ENCODE measurements at regions not wholly inside any gene's neighbourhood (a gene's known extent, or its start where the extent isn't known, plus 50 kb on each side); places are given as distances from the start of the nearest gene placed in this dataset.

- Histone ChIP-seq H3K9me1 (replicated peaks; ENCODE audit: control insufficient read depth, extremely low read depth, insufficient read depth, low read length) (no peaks in the 10 kb centered on the region), H3K4me2 (ENCODE audit: insufficient read depth, low read length) (no peak overlapping the region), H3K4me3 (replicated peaks in 1 of 3; ENCODE audit: insufficient read depth in 1 of 3, low read depth in 1 of 3, low read length in 3 of 3) (no peak overlapping the region), H3K4me1 (ENCODE audit: control insufficient read depth, extremely low read depth, insufficient read depth, low read length) (no peaks in the 10 kb centered on the region), H4K20me1 (replicated peaks; ENCODE audit: control insufficient read depth, extremely low read depth, insufficient read depth, low read length) (no peaks in the 10 kb centered on the region), H3K9ac (replicated peaks; ENCODE audit: extremely low read depth, insufficient read depth, low read length) (no peak overlapping the region), H3K27me3 (ENCODE audit: control insufficient read depth in 2 of 2, insufficient read depth in 2 of 2, low read length in 2 of 2) (no peaks in the 10 kb centered on the region), H3K36me3 (ENCODE audit: control insufficient read depth in 2 of 2, extremely low read depth in 1 of 2, insufficient read depth in 2 of 2, low read length in 2 of 2) (no peaks in the 10 kb centered on the region), H2AFZ (ENCODE audit: low read depth, low read length) (no peak overlapping the region), H3K9me3 (replicated peaks; ENCODE audit: control insufficient read depth, insufficient read depth, low read length) (no peaks in the 10 kb centered on the region), H3K27ac (ENCODE audit: insufficient read depth, low read depth, low read length) (no peak overlapping the region), H3K79me2 (ENCODE audit: control insufficient read depth, insufficient read depth, low read length) (no peaks in the 10 kb centered on the region)
- no peak for TF ChIP-seq CTCF (IDR thresholded peaks at IDR 0.05; ENCODE audit: extremely low read depth in 1 of 2, insufficient read depth in 1 of 2, low read depth in 1 of 2, low read length in 2 of 2)
- no peak for TF ChIP-seq MAX (IDR thresholded peaks at IDR 0.05; ENCODE audit: insufficient read depth, insufficient read length)
- TF ChIP-seq MYC (IDR thresholded peaks at IDR 0.05; ENCODE audit: low read depth, low read length), result no peak
- TF ChIP-seq FOS (IDR thresholded peaks at IDR 0.05; ENCODE audit: borderline replicate concordance, insufficient read depth, low read length), result no peak
- FAIRE-seq (no peak), DNase-seq (ENCODE audit: low read depth, low spot score) (no peak)
- BruUV-seq (replicated peaks), result no TSS peak
- CTCF ChIA-PET, result interaction anchor here (1.5 kb wide), 1 partner anchor 11 kb away, joined by 4 read pairs; no protein-coding TSS in a partner anchor
- intact Hi-C loops (cut with micrococcal nuclease) (no loop called here), dilution Hi-C loops (cut with MboI; ENCODE audit: extremely low pct_ligation_motif_present, low sequenced_read_pairs) (no loop called here)
- POLR2A ChIA-PET, result no interaction called here
Measured at GRCh38 chr3:124438813-124439212, 291.4 kb upstream of the UMPS start.

- H3K9ac ChIP-seq (replicated peaks; ENCODE audit: extremely low read depth, insufficient read depth, low read length), result no peak overlapping the region
- no peaks in the 10 kb centered on the region for H3K4me1 ChIP-seq (ENCODE audit: control insufficient read depth, extremely low read depth, insufficient read depth, low read length)
- no peaks in the 10 kb centered on the region for H3K79me2 ChIP-seq (ENCODE audit: control insufficient read depth, insufficient read depth, low read length)
- dilution Hi-C loops (cut with MboI; ENCODE audit: extremely low pct_ligation_motif_present, low sequenced_read_pairs) (no loop called here), intact Hi-C loops (cut with micrococcal nuclease) (no loop called here)
- TF ChIP-seq POLR2A (IDR thresholded peaks at IDR 0.05; ENCODE audit: low read depth, low read length) (no peak), MAX (IDR thresholded peaks at IDR 0.05; ENCODE audit: insufficient read depth, insufficient read length) (no peak), MYC (IDR thresholded peaks at IDR 0.05; ENCODE audit: low read depth, low read length) (no peak), POLR2AphosphoS5 (IDR thresholded peaks at IDR 0.05; ENCODE audit: insufficient read depth, low read depth, low read length) (no peak), FOS (IDR thresholded peaks at IDR 0.05; ENCODE audit: borderline replicate concordance, insufficient read depth, low read length) (no peak), EZH2 (IDR thresholded peaks at IDR 0.05; ENCODE audit: borderline replicate concordance, low read depth, low read length, severe bottlenecking) (no peak), CTCF (IDR thresholded peaks at IDR 0.05; ENCODE audit: extremely low read depth in 1 of 2, insufficient read depth in 1 of 2, low read depth in 1 of 2, low read length in 2 of 2) (no peak), GATA2 (IDR thresholded peaks at IDR 0.05; ENCODE audit: insufficient read depth, insufficient read length, low read depth, low read length) (no peak), JUN (IDR thresholded peaks at IDR 0.05; ENCODE audit: borderline replicate concordance, insufficient read depth, insufficient read length, low read depth) (no peak)
- no peaks in the 10 kb centered on the region for H3K27me3 ChIP-seq (ENCODE audit: control insufficient read depth in 2 of 2, insufficient read depth in 2 of 2, low read length in 2 of 2)
- BruUV-seq (replicated peaks), result no TSS peak
- no peak overlapping the region for H2AFZ ChIP-seq (ENCODE audit: low read depth, low read length)
- H3K4me2 ChIP-seq (ENCODE audit: insufficient read depth, low read length), result no peak overlapping the region
- H3K9me3 ChIP-seq (replicated peaks; ENCODE audit: control insufficient read depth, insufficient read depth, low read length), result no peaks in the 10 kb centered on the region
- no peaks in the 10 kb centered on the region for H4K20me1 ChIP-seq (replicated peaks; ENCODE audit: control insufficient read depth, extremely low read depth, insufficient read depth, low read length)
- no peaks in the 10 kb centered on the region for H3K36me3 ChIP-seq (ENCODE audit: control insufficient read depth in 2 of 2, extremely low read depth in 1 of 2, insufficient read depth in 2 of 2, low read length in 2 of 2)
- DNase-seq (ENCODE audit: low read depth, low spot score) (no peak), FAIRE-seq (no peak)
- H3K4me3 ChIP-seq (replicated peaks in 1 of 3; ENCODE audit: insufficient read depth in 1 of 3, low read depth in 1 of 3, low read length in 3 of 3), result no peak overlapping the region
- ChIA-PET CTCF (interaction anchor here (0.6 to 2.4 kb wide), 5 partner anchors 9 to 88 kb away, joined by 3 to 11 read pairs (median 4); no protein-coding TSS in a partner anchor), POLR2A (no interaction called here)
- no peak overlapping the region for H3K27ac ChIP-seq (ENCODE audit: insufficient read depth, low read depth, low read length)
- no peaks in the 10 kb centered on the region for H3K9me1 ChIP-seq (replicated peaks; ENCODE audit: control insufficient read depth, extremely low read depth, insufficient read depth, low read length)
Measured at GRCh38 chr3:124439603-124440002, 290.6 kb upstream of the UMPS start.
